HG02981 (cell line): ENCODE measurements at regions not wholly inside any gene's neighbourhood (a gene's known extent, or its start where the extent isn't known, plus 50 kb on each side); places are given as distances from the start of the nearest gene placed in this dataset.
A peak's percentile ranks its signal among the peaks of the same experiment; 100 is the strongest.

Experiments
- ATAC-seq: cut with Tn5 transposase; IDR thresholded peaks from one replicate; pipeline ENCODE4 v1.9.1; 2021; ENCODE audit warnings: mild to moderate bottlenecking, moderate library complexity; ENCODE audit not compliant: unreplicated experiment

GRCh38 chr3:156760333-156760732 is 65.8 kb upstream of the LEKR1 start:
- peak; percentile 90 for ATAC-seq

GRCh38 chr3:156761007-156761406 is 65.1 kb upstream of the LEKR1 start:
- ATAC-seq, result no peak

GRCh38 chr3:156761713-156762451 is 64.3 kb upstream of the LEKR1 start:
- no peak for ATAC-seq

GRCh38 chr3:156762631-156763185 is 63.4 kb upstream of the LEKR1 start:
- ATAC-seq, result no peak

GRCh38 chr3:156763386-156763785 is 62.8 kb upstream of the LEKR1 start:
- ATAC-seq, result no peak

GRCh38 chr3:156763931-156764720 is 62.0 kb upstream of the LEKR1 start:
- ATAC-seq, result no peak

- no peak for ATAC-seq
Observed at GRCh38 chr3:156764751-156765150, 61.4 kb upstream of the LEKR1 start.

- ATAC-seq, result no peak
Observed at GRCh38 chr3:156768390-156768789, 57.8 kb upstream of the LEKR1 start.

- no peak for ATAC-seq
Observed at GRCh38 chr3:156769721-156770654, 56.2 kb upstream of the LEKR1 start.

GRCh38 chr3:156770699-156771414 is 55.3 kb upstream of the LEKR1 start:
- no peak for ATAC-seq

- ATAC-seq, result no peak
Observed at GRCh38 chr3:156772588-156773206, 53.5 kb upstream of the LEKR1 start.

- no peak for ATAC-seq
Observed at GRCh38 chr3:156776031-156776430, 50.1 kb upstream of the LEKR1 start.
